ENCODE measurements at regions not wholly inside any gene's neighbourhood (a gene's known extent, or its start where the extent isn't known, plus 50 kb on each side); places are given as distances from the start of the nearest gene placed in this dataset.
A peak's percentile ranks its signal among the peaks of the same experiment; 100 is the strongest.

- H2BK12ac ChIP-seq (ENCODE audit: low read depth, low read length), result no peak overlapping the region
- FAIRE-seq, result no peak
- DNase-seq (ENCODE audit: low read depth in 1 of 2, low spot score in 2 of 2), result no peak
- H4K20me1 ChIP-seq (replicated peaks in 1 of 2; ENCODE audit: control insufficient read depth in 1 of 2, insufficient read depth in 2 of 2, low read length in 2 of 2), result no peaks in the 10 kb centered on the region
- H3K79me2 ChIP-seq (ENCODE audit: control insufficient read depth in 1 of 2, insufficient read depth in 2 of 2, low read length in 2 of 2), result no peaks in the 10 kb centered on the region
- no peaks in the 10 kb centered on the region for H3K4me1 ChIP-seq (replicated peaks in 1 of 4; ENCODE audit: control insufficient read depth in 3 of 4, insufficient read depth in 4 of 4, low read length in 3 of 4)
- no peaks in the 10 kb centered on the region for H3K36me3 ChIP-seq (ENCODE audit: control insufficient read depth in 2 of 4, insufficient read depth in 4 of 4, low read length in 3 of 4)
- H3K18ac ChIP-seq (ENCODE audit: extremely low read depth, low read length), result no peak overlapping the region
- H3K23me2 ChIP-seq (ENCODE audit: low read depth, low read length), result no peaks in the 10 kb centered on the region
- no peak overlapping the region for H2AK5ac ChIP-seq (ENCODE audit: low read depth, low read length)
- H2BK20ac ChIP-seq (ENCODE audit: low read length), result no peak overlapping the region
- no peak overlapping the region for H2BK120ac ChIP-seq (replicated peaks; ENCODE audit: low read depth, low read length)
- POLR2A ChIA-PET (ENCODE audit: partially characterized antibody), result no interaction called here
- H3K4ac ChIP-seq (replicated peaks; ENCODE audit: insufficient read length, low read depth, low read length), result no peak overlapping the region
- CTCF ChIA-PET (ENCODE audit: partially characterized antibody), result no interaction called here
- H3K9ac ChIP-seq (replicated peaks in 1 of 4; ENCODE audit: extremely low read depth in 1 of 4, low read depth in 3 of 4, low read length in 3 of 4), result no peak overlapping the region
- H4K8ac ChIP-seq (ENCODE audit: extremely low read depth, insufficient read depth, low read length), result no peak overlapping the region
- 92% methylated on average over 3 of the region's 3 CpGs; no CpG with 5 or more reads in 1 of the 2 experiments for WGBS, 2 experiments (ENCODE audit: extremely low coverage in 1 of 2, insufficient coverage in 1 of 2, insufficient read length in 1 of 2, insufficient replicate concordance in 2 of 2, low coverage in 1 of 2, low lambda C conversion rate in 2 of 2, missing lambda C conversion rate in 1 of 2)
- no peak overlapping the region for H4K5ac ChIP-seq (ENCODE audit: insufficient read length, low read depth, low read length)
- no peaks in the 10 kb centered on the region for H3K9me3 ChIP-seq (ENCODE audit: insufficient read depth in 2 of 2, low read depth in 1 of 2, low read length in 1 of 2)
- H3K4me2 ChIP-seq (ENCODE audit: insufficient read depth in 1 of 2, low read depth in 2 of 2, low read length in 2 of 2), result no peak overlapping the region
- H3K56ac ChIP-seq (replicated peaks; ENCODE audit: insufficient read length, low read depth, low read length), result no peak overlapping the region
- H3K79me1 ChIP-seq (ENCODE audit: low read depth, low read length), result no peaks in the 10 kb centered on the region
- TF ChIP-seq GTF2F1 (IDR thresholded peaks at IDR 0.05; ENCODE audit: borderline replicate concordance, low read depth, low read length), result no peak
- no peaks in the 10 kb centered on the region for H3K27me3 ChIP-seq (replicated peaks in 1 of 4; ENCODE audit: control insufficient read depth in 3 of 4, extremely low read depth in 1 of 4, insufficient read depth in 3 of 4, low read length in 3 of 4)
- peak overlapping the region; percentile 63; the same call in 1 of the 2 replicates for H2AFZ ChIP-seq (ENCODE audit: low read length)
- H2BK15ac ChIP-seq (ENCODE audit: low read length), result no peak overlapping the region
- no peak overlapping the region for H3K4me3 ChIP-seq (ENCODE audit: extremely low read depth in 1 of 4, insufficient read depth in 2 of 4, low read depth in 3 of 4, low read length in 4 of 4)
- H3K27ac ChIP-seq (ENCODE audit: low read depth, low read length), result no peak overlapping the region
- no peak overlapping the region for H3K23ac ChIP-seq (ENCODE audit: insufficient read length)
- H3K14ac ChIP-seq (ENCODE audit: insufficient read length), result no peak overlapping the region
- H4K91ac ChIP-seq (replicated peaks; ENCODE audit: insufficient read length, low read length), result no peak overlapping the region
- no peak overlapping the region for H2BK5ac ChIP-seq (ENCODE audit: low read depth, low read length)
Measured at GRCh38 chr18:61245276-61245675, 88.0 kb upstream of the CDH20 start.

Measured in H1 (cell line).